ENCODE measurements at regions not wholly inside any gene's neighbourhood (a gene's known extent, or its start where the extent isn't known, plus 50 kb on each side); places are given as distances from the start of the nearest gene placed in this dataset.

DNA sequence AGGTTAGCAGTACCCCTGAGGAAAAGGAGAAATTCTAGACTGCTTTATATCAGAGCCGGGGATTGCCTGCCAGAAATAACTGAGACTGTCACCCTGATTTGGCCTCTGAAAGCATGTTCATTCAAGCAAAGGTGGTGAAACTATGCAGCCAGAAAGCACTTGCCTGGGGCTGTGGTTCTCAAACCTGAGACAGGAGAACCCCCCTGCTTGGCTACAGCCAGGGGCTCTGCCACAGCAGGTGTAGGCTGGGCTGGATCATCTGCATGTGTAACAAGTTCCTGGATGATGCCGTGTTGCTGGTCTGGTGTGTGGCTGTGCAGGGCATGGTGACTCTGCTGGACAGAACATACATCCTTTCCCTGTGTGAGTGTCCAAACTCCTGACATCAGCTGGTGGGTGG, 157.8 kb downstream of the NXNL2 start:
- H2AFZ ChIP-seq (ENCODE audit: low read length) = no peak overlapping the region
- no peak for DNase-seq
- no peak overlapping the region for H4K5ac ChIP-seq (ENCODE audit: insufficient read length, low read depth, low read length)
- H3K4me1 Mint-ChIP-seq = no peaks in the 10 kb centered on the region
- no peaks in the 10 kb centered on the region for H4K20me1 ChIP-seq (ENCODE audit: control insufficient read depth, insufficient read depth, insufficient read length)
- H3K4ac ChIP-seq (ENCODE audit: low read depth, low read length) = no peak overlapping the region
- no peak overlapping the region for H2BK12ac ChIP-seq (ENCODE audit: insufficient read length, low read depth, low read length)
- no CpG with 5 or more reads among the region's 2 CpGs for WGBS (ENCODE audit: extremely low coverage, insufficient read length, low lambda C conversion rate)
- no peak overlapping the region for H3K18ac ChIP-seq (ENCODE audit: insufficient read length, low read depth, low read length)
- H2BK120ac ChIP-seq (ENCODE audit: low read depth, low read length, poor library complexity, severe bottlenecking) = no peak overlapping the region
- no peak overlapping the region for H2BK5ac ChIP-seq (ENCODE audit: insufficient read length, low read length)
- no peak overlapping the region for H2AK5ac ChIP-seq (ENCODE audit: insufficient read length, low read length)
- H3K56ac ChIP-seq (ENCODE audit: insufficient read length, low read depth, low read length) = no peak overlapping the region
- peaks cover 18 to 42% of the 10 kb centered on the region in 2 experiments for H3K9me3 Mint-ChIP-seq
- TF ChIP-seq, protein P1, sequence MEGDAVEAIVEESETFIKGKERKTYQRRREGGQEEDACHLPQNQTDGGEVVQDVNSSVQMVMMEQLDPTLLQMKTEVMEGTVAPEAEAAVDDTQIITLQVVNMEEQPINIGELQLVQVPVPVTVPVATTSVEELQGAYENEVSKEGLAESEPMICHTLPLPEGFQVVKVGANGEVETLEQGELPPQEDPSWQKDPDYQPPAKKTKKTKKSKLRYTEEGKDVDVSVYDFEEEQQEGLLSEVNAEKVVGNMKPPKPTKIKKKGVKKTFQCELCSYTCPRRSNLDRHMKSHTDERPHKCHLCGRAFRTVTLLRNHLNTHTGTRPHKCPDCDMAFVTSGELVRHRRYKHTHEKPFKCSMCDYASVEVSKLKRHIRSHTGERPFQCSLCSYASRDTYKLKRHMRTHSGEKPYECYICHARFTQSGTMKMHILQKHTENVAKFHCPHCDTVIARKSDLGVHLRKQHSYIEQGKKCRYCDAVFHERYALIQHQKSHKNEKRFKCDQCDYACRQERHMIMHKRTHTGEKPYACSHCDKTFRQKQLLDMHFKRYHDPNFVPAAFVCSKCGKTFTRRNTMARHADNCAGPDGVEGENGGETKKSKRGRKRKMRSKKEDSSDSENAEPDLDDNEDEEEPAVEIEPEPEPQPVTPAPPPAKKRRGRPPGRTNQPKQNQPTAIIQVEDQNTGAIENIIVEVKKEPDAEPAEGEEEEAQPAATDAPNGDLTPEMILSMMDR (conservative IDR thresholded peaks at IDR 0.05) = no peak
- no peak overlapping the region for H4K8ac ChIP-seq (replicated peaks; ENCODE audit: insufficient read length, low read depth, low read length)
- H3K79me1 ChIP-seq (ENCODE audit: insufficient read depth, low read depth, low read length, poor library complexity, severe bottlenecking) = no peaks in the 10 kb centered on the region
- no peaks in the 10 kb centered on the region for H3K9me3 ChIP-seq (ENCODE audit: control insufficient read depth, low read depth, low read length)
- no peaks in the 10 kb centered on the region for H3K27me3 ChIP-seq (ENCODE audit: insufficient read depth, low read length)
- no peak overlapping the region for H3K14ac ChIP-seq (ENCODE audit: insufficient read depth, low read length)
- H3K36me3 Mint-ChIP-seq (ENCODE audit: insufficient read depth in 1 of 3, low read depth in 3 of 3) = peaks cover 0 to 3% (median 2%) of the 10 kb centered on the region in 3 experiments; a peak in 4 of 7 replicates
- H3K27ac Mint-ChIP-seq = no peak overlapping the region
- H3K4me1 ChIP-seq (ENCODE audit: insufficient read depth, low read length) = no peaks in the 10 kb centered on the region
- H3K9ac ChIP-seq (ENCODE audit: extremely low read depth, insufficient read length, low read length) = no peak overlapping the region
- peaks cover 8% of the 10 kb centered on the region for H3K27me3 Mint-ChIP-seq (ENCODE audit: low read depth)
- H3K23ac ChIP-seq (ENCODE audit: insufficient read length, low read depth, low read length) = no peak overlapping the region
- H4K91ac ChIP-seq (ENCODE audit: insufficient read length, low read depth, low read length) = no peak overlapping the region
- no peak overlapping the region for H3K27ac ChIP-seq (ENCODE audit: insufficient read length, low read depth, low read length)
- no peak overlapping the region for H3K4me2 ChIP-seq (ENCODE audit: insufficient read depth, insufficient read length, low read length)
- H3T11ph ChIP-seq (ENCODE audit: low read length) = no peak overlapping the region
- no peak overlapping the region for H2BK20ac ChIP-seq (ENCODE audit: low read depth, low read length, poor library complexity, severe bottlenecking)
- no peak overlapping the region for H2BK15ac ChIP-seq (ENCODE audit: low read depth, low read length)
- no peaks in the 10 kb centered on the region for H3K23me2 ChIP-seq (ENCODE audit: insufficient read length, low read depth, low read length, poor library complexity, severe bottlenecking)
- H3K4me3 Mint-ChIP-seq = no peak overlapping the region
- no peaks in the 10 kb centered on the region for H3K79me2 ChIP-seq (ENCODE audit: insufficient read depth, low read length)

Measured in H9 (cell line).